Body of pancreas (tissue), 4 donors: ENCODE measurements at regions not wholly inside any gene's neighbourhood (a gene's known extent, or its start where the extent isn't known, plus 50 kb on each side); places are given as distances from the start of the nearest gene placed in this dataset.

Experiments
- POLR2A ChIP-seq, 3 donors: fragments of 450-650 bp; IDR thresholded peaks; one replicate each; pipeline ENCODE4 v1.6.1; 2016; ENCODE audit warnings: antibody characterized with exemption in 3 of 3, mild to moderate bottlenecking in 2 of 3
- TF ChIP-seq, protein P1 (sequence below), 7 experiments: fragments of 450-650 bp in 4 of 7; fragments of 200-600 bp in 3 of 7; sonication (generic) in 3 of 7; IDR thresholded peaks; one replicate each; pipeline ENCODE4 v1.5.1; 2016 to 2019; ENCODE audit warnings: antibody characterized with exemption in 7 of 7

DNA sequence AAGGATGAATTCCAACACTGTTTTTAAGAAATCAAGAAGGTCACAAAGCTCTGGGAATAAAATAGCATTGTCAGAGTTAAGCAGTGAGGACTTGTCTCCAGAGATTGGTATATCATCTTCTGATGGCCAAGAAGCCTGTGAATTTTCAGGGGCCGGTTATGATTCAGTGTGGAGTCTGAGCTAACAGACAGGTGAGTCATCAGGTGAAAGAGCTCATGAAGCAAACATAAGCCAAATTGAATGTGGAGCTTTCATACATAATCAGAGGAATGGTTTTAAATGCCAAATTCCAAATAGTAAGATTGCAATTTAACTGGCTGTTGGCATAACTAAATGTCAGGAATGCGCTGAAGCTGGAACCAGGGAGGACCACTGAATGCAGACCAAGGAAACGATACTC, 494.2 kb downstream of the MTRR start:
- TF ChIP-seq, protein P1, sequence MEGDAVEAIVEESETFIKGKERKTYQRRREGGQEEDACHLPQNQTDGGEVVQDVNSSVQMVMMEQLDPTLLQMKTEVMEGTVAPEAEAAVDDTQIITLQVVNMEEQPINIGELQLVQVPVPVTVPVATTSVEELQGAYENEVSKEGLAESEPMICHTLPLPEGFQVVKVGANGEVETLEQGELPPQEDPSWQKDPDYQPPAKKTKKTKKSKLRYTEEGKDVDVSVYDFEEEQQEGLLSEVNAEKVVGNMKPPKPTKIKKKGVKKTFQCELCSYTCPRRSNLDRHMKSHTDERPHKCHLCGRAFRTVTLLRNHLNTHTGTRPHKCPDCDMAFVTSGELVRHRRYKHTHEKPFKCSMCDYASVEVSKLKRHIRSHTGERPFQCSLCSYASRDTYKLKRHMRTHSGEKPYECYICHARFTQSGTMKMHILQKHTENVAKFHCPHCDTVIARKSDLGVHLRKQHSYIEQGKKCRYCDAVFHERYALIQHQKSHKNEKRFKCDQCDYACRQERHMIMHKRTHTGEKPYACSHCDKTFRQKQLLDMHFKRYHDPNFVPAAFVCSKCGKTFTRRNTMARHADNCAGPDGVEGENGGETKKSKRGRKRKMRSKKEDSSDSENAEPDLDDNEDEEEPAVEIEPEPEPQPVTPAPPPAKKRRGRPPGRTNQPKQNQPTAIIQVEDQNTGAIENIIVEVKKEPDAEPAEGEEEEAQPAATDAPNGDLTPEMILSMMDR (IDR thresholded peaks at IDR 0.05): no peak
- no peak for TF ChIP-seq POLR2A (IDR thresholded peaks at IDR 0.05)
